ENCODE measurements at regions not wholly inside any gene's neighbourhood (a gene's known extent, or its start where the extent isn't known, plus 50 kb on each side); places are given as distances from the start of the nearest gene placed in this dataset.

DNA sequence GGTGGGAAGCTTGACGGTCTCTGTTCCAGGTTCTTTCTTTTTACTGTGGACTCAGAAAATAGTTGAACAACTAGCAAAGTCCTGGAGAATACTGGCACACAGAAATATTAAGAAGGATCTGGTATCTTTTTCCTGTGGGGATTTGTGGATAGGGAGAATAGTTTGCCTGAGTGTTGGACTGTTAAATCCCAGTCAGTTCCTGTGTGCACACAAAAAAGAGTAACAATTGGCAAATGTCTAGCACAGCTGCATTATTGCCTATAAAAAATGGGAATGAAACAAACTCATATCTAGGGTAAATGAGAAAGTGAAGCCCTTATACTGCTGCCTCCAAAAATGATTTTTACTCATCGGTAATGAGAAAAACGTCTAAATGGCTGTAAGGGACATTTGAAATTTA lies 828.2 kb downstream of the JRKL start:
- WGBS: 79% methylated on average over 3 of the region's 3 CpGs
- Histone ChIP-seq H3K4me1 (ENCODE audit: control insufficient read depth in 4 of 4, insufficient read depth in 4 of 4, low read length in 3 of 4) (no peaks in the 10 kb centered on the region), H3K4me3 (ENCODE audit: low read depth in 1 of 3, low read length in 3 of 3) (no peak overlapping the region), H3K27me3 (ENCODE audit: control insufficient read depth in 4 of 4, insufficient read depth in 4 of 4, low read length in 3 of 4) (peaks cover 0 to 3% (median 0%) of the 10 kb centered on the region in 4 donors), H3K9ac (ENCODE audit: low read depth in 1 of 2, low read length in 2 of 2) (no peak overlapping the region), H3K36me3 (ENCODE audit: control insufficient read depth in 4 of 4, insufficient read depth in 3 of 4, low read depth in 1 of 4, low read length in 3 of 4) (no peaks in the 10 kb centered on the region), H3K9me3 (ENCODE audit: control insufficient read depth in 4 of 4, low read length in 3 of 4) (no peaks in the 10 kb centered on the region), H3K27ac (ENCODE audit: low read depth in 1 of 2, low read length in 2 of 2) (no peak overlapping the region)
- DNase-seq (ENCODE audit: low spot score): no peak
- no peak for TF ChIP-seq RXRA (IDR thresholded peaks at IDR 0.05)
- TF ChIP-seq, protein P1, sequence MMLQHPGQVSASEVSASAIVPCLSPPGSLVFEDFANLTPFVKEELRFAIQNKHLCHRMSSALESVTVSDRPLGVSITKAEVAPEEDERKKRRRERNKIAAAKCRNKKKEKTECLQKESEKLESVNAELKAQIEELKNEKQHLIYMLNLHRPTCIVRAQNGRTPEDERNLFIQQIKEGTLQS (IDR thresholded peaks at IDR 0.05): no peak
- no peak for TF ChIP-seq JUND (IDR thresholded peaks at IDR 0.05)
- TF ChIP-seq HNF4G (IDR thresholded peaks at IDR 0.05): no peak
- no peak for TF ChIP-seq SP1 (IDR thresholded peaks at IDR 0.05)
- TF ChIP-seq, protein P2, sequence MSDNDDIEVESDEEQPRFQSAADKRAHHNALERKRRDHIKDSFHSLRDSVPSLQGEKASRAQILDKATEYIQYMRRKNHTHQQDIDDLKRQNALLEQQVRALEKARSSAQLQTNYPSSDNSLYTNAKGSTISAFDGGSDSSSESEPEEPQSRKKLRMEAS (IDR thresholded peaks at IDR 0.05): no peak
- TF ChIP-seq FOXA1 (IDR thresholded peaks at IDR 0.05): no peak
- TF ChIP-seq YY1 (IDR thresholded peaks at IDR 0.05): no peak
- no peak for TF ChIP-seq HNF4A (conservative IDR thresholded peaks at IDR 0.05)
- TF ChIP-seq FOXA2 (IDR thresholded peaks at IDR 0.05): no peak
- no peak for TF ChIP-seq TAF1 (conservative IDR thresholded peaks at IDR 0.05)
- no peak for TF ChIP-seq ZBTB33 (IDR thresholded peaks at IDR 0.05)
- no peak for TF ChIP-seq GABPA (IDR thresholded peaks at IDR 0.05 in 1 of 2, conservative IDR thresholded peaks at IDR 0.05 in 1 of 2)
- no peak for TF ChIP-seq NR2F2 (IDR thresholded peaks at IDR 0.05)
- no peak for TF ChIP-seq RAD21 (IDR thresholded peaks at IDR 0.05)
- no peak for TF ChIP-seq EGR1 (IDR thresholded peaks at IDR 0.05; ENCODE audit: low read depth in 2 of 2)
- TF ChIP-seq REST (IDR thresholded peaks at IDR 0.05): no peak

DNA sequence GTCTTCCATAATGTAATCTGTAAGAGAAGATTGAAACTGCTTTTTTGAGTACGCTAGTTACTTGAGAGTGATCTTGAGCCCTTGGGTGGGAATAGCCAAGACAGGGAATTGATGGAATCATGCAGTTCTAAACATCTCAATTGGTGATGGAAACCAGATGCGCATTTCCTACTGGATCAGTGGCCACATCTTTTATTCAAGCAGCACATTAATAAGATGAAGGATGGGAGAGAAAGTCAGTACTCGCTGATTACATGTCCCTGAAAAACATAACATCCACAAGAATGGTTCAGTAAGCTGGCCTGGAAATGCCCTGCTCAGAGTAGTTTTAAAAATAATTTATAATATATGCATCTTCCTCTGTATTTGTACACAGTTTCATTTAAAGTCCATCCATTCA lies 833.8 kb downstream of the JRKL start:
- peaks cover 0 to 3% (median 0%) of the 10 kb centered on the region in 4 donors for H3K27me3 ChIP-seq (ENCODE audit: control insufficient read depth in 4 of 4, insufficient read depth in 4 of 4, low read length in 3 of 4)
- no peaks in the 10 kb centered on the region for H3K4me1 ChIP-seq (ENCODE audit: control insufficient read depth in 4 of 4, insufficient read depth in 4 of 4, low read length in 3 of 4)
- no peaks in the 10 kb centered on the region for H3K9me3 ChIP-seq (ENCODE audit: control insufficient read depth in 4 of 4, low read length in 3 of 4)
- H3K4me3 ChIP-seq (ENCODE audit: low read depth in 1 of 3, low read length in 3 of 3): no peak overlapping the region
- no peak overlapping the region for H3K9ac ChIP-seq (ENCODE audit: low read depth in 1 of 2, low read length in 2 of 2)
- H3K36me3 ChIP-seq (ENCODE audit: control insufficient read depth in 4 of 4, insufficient read depth in 3 of 4, low read depth in 1 of 4, low read length in 3 of 4): no peaks in the 10 kb centered on the region
- no peak for DNase-seq (ENCODE audit: low spot score)
- no peak for TF ChIP-seq SP1 (IDR thresholded peaks at IDR 0.05)
- TF ChIP-seq RXRA (IDR thresholded peaks at IDR 0.05): no peak
- TF ChIP-seq FOXA1 (IDR thresholded peaks at IDR 0.05): no peak
- WGBS: 78% methylated on average over 3 of the region's 3 CpGs
- no peak overlapping the region for H3K27ac ChIP-seq (ENCODE audit: low read depth in 1 of 2, low read length in 2 of 2)
